ENCODE measurements at regions not wholly inside any gene's neighbourhood (a gene's known extent, or its start where the extent isn't known, plus 50 kb on each side); places are given as distances from the start of the nearest gene placed in this dataset.

DNA sequence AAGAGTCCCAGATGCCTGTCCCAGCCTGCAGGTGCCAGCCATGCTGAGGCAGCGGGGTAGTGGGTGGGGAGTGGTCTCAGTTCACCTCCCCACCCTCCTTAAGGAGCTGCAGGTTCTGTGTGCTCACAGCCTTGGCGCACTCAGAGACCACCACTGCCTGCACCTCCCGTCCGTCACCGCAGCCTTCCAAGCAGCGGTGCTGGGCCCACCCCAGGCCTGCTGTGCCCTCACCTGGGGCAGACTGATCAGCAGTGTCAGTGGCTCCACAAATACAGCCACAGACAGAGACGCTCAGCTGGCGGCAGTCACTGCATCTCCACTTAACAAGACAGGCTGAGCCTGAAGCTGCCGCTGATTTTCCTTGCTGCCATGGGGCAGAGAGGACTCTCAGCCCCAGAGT, 120.2 kb downstream of the RFLNA start:
- DNase-seq (ENCODE audit: low read depth): no peak

DNA sequence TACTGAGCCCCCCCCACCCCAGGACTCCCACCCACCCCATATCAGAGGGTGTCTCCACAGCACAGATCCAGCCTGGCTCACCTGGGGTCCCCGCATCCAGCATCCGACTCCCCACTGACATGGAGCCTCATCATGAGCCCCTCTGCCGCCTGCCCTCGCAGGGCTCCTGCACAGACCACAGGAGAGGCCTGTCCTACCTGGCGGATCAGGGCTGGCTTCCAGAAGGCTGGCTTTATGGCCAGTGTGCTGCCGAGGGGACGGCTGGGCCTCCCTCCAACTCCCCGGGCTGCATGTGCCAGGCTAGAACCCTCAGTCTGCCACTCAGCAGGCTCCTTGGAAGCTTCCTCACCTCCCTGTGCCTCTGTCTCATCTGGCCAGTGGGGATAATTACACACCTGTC, 119.0 kb downstream of the RFLNA start:
- DNase-seq (ENCODE audit: low read depth): no peak

DNA sequence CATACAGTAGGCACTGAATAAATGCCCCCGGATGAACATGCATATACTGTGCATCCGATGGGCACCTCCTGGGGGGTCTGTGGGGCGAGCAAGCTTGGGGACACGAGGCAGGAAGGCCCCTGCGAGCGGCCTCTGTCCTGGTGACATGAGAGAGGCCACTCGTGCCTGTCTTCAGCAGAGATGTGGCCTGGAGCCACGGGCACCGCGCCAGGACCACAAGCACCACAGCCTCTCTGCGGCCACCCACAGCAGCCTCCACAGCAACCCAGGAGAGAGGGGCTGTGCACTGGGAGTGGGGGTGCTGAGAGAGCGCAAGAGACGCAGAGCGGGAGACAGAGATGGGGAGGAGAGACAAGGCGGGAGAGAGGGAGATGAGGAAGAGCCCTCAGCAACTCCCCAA, 118.5 kb downstream of the RFLNA start:
- no peak for DNase-seq (ENCODE audit: low read depth)

DNA sequence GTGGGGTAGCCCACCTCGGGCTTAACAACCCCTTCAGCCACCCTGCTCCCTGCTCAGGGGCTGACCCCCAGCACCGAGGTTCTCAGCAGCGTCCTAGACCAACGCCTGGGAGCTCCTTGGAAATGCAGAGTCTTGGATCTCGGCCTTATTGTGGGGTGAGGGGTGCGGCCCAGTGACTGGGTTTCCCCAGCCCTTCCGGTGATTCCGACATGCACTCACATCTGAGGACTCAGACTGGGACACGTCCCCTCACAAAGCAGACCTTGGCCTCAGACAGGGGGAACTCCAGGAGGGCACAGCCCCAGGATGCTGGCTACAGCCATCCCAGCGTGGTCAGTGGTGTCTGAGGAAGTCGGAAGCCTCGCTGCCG, 117.7 kb downstream of the RFLNA start:
- DNase-seq (ENCODE audit: low read depth): no peak

DNA sequence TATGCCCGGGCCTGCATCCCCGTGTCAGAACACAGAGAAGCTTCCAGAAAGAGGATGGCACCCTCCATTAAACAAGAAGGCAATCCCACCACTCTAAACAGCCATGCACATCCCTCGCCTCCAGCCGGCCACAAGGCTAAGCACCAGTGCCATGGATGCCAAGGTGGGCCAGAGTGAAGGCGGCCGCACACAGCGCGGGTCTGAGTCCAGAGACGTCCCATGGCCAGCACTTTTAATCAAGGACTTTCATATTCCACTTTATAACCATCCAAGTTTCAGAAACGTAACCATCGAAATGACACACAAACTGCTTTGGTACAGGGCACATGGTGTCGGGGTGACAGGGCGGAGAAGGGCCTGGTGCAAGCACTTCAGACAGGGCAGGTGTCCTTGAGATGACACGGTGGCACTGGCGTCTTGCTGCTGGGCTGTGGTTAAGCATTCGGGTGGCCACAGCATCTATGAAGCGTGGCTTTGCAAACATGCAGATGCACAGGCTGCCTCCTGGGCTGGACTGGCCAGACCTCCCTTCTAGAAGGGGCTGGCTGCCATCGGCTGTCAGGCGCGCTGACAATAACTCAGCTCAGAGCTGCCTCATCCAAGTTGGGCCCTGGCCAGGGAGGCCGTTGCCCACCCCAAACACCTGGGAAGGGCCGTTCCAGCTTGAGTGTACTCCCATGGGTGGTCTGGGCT, 117.2 kb downstream of the RFLNA start:
- DNase-seq (ENCODE audit: low read depth): no peak

DNA sequence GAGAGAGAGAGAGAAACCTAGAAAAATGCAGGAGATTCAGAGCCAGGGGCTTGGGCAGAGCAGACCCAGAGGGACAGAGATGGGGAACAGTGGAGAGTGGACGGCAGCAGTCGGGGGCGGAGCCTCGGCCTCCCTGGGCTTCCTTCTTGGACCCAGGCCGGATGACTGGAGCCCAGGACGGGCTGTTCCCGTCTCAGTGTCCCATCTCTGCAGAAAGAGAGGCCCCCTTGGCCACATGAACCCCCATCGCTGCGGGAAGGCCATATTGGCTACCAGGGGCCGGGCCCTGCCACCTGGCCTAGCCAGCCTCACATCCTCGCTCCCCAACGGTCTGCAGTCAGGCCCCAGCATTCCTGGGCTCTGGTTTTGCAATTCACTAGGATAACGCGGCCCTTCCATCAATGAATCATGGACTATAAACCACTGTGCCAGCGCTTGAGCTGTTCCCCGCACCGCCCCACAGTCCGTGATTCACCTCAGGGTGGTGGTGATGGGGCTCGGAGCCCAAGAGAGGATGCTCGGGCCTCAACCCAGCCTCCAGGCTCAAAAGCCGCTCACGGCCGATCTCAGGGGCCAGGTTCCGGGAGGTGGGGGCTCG, 116.5 kb downstream of the RFLNA start:
- no peak for DNase-seq (ENCODE audit: low read depth)

DNA sequence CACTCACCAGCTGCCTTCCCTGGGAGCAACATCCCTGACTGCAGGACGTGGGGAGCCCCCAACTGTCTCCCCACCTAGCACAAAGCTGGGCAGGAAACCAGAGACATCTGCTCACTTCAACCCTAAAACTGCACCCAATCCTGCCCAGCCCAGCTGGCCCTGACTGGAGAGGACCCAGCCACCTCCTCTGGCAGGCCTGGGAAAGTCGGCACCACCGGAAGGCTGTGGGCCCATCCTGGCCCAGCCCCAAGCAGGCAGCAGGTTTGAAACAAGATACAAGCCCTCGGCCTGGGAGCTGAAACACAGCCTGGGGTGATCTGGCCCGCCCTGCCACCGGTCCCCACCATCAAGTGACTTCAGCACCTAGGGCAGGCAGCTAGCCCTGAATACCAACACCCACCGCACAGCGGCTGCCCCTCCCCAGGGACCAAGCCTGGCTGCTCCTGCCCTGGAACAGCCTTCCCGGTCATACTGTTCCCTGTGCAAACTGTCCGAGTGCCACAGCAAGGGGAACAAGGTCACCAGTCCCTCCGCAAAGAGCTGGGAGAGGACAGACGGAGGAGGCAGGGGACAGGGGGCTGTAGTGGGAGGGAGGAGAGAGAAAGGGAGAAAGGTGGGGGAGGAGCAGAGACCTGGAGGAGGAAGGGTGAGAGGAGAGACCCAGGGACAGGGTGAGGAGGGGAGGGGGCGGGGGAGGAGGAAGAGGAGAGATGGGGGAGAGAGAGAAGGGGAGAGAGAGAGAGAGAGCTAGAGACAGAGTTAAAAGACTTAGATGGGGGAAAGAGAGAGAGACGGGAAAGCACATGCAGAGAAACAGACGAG, 115.7 kb downstream of the RFLNA start:
- no peak for DNase-seq (ENCODE audit: low read depth)

DNA sequence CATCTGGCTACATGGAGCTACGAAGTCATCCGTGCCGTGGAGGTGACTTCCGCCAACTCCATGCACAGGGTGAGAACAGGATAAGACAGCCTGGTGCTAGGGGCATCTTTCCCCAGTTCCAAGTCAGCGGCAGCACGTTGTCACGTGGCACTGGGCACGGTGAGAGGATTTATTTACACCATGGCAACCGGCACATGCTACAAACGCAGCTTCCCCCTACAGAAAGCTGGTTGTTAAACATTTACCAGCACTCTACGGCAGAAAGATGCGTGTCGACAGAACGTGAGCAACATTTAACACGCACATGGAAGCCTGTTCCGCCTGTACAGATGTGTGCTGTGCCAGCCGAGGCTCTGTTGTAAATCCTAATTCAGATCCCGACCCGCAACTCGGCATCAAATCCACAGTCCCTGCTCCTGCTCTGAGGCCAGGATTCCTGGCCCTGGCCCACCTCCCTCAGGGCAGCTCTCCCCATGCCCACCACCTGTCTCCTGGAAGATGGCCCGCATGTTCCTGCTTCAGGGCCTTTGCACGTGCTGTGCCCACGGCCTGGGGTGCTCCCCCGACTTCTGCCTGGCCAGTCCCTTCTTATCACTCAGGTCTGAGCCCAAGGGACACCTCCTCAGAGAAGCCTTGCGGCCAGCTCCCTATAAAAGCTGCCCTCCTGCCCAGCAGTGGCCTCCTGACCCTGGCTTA, 114.1 kb downstream of the RFLNA start:
- DNase-seq (ENCODE audit: low read depth): no peak

DNA sequence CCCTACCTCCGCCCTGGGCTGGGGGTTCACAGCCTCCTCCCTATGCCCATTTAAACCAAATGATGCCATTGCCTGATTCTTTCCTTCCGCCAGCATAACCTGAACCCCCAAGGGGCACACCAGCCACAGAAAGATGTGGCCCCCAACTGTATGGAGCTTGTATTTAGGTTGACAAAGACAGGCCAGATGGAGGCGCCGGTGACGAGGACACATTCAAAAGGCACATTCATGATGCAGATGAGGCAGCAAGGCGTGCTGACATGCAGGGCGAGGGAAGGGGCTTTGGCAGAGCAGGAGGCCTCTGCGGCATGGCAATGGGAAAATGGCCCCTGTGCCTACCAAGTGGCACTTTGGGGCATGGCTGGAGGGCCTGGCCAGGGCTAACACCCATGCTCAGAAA, 112.2 kb downstream of the RFLNA start:
- no peak for DNase-seq (ENCODE audit: low read depth)

DNA sequence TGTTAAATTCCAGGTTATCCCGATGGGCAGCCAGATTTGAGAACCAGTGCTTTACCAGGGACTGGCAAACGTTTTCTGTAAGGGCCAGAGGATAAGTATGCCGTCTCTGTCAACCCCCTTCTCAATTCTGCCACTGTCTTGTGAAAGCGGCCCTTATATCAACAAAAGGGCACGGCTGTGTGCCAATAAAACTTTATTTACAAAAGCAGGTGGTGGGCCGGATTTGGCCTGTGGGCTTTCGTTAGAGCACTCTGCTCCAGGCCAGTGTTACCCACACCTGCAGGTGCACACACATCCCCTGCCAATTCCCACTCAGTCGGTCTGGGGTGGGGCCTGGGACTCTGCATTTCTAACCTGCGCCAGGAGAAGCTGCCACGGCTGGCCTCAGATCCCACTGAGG, 111.2 kb downstream of the RFLNA start:
- DNase-seq (ENCODE audit: low read depth): no peak

DNA sequence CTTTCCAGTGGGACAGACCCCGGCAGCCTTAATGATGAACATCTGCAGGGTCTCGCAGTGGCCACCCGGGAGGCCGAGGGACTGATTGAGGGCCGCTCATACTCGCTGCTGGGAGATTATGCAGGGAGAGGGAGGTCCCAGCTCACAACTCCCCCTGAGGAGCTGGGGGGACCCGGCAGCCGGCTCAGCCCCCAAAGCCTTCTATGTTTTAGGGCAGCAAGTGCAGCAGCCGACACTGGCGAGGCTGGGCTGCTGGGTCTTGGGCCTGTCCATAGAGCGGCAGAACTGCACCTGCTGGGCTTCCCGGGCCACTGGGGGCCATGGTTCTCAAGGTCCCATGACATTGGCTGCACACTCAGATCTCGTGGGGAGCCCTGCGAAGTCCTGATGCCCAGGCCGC, 110.7 kb downstream of the RFLNA start:
- no peak for DNase-seq (ENCODE audit: low read depth)

DNA sequence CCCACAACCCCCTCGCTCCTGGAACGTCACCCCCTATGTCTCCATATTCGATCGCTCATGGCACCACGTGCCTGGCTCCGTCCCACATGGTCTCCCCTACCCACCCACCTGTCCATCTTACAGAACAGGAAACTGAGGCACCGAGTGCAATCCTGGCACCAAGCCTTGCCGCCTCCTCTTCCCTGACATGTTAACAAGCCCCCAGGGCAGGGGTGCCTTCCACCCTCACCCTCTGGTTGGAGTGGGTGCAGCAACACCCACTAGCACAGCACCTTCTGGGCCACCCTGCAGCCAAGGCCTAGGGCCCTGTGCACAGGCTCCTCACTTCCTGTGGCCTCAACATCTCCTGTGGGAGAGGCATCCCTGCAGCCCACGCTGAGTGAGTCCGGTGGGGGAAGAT, 110.3 kb downstream of the RFLNA start:
- no peak for DNase-seq (ENCODE audit: low read depth)

DNA sequence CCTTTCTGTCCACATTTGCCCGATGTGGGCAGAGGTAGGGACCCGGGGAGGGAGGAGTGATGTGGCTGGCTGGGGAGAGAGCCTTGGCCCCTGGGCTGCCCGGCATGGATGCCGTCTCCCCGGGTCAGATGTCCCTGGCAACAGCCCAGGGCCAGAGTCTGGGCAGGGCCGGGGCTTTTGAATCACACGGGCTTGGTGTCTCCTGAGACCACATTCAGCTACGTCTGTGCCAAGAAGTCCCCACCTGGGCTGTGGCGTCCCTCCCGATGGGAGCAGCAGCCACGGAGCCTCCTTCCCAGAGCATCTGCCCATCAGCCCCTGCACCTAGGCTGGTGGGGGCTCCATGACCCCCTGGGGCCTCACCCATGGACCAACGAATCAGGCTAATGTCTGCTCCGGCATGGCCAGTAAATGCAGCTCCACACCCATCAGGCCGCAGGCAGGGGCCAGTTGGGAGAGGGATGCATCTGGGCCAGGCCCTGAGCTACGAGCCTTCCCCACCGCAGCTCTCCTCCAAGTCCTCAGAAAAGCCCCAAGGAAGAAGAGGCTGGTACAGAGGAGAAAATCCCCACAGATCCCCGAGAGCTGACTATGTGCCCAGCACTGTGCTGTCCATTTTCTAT, 109.4 kb downstream of the RFLNA start:
- DNase-seq (ENCODE audit: low read depth): no peak

DNA sequence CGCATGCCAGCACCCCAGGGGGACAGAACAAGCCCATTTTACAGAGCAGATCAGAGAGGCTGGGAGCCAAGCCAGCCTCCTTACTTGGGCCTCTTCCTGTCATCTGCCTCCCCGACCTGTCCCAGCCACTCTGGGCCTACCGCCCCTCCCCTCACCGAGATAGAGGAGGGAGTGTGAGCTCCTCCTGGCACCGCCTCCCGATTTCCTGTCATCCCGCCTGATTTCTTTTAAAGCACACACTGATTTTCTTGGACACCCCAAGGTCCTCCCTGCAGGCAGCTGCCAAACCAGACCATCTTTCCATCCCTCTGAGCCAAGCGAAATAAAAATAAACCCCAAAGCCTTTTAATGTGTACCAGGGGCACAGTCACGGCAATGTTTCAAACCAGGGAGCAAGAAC, 108.4 kb downstream of the RFLNA start:
- no peak for DNase-seq (ENCODE audit: low read depth)

DNA sequence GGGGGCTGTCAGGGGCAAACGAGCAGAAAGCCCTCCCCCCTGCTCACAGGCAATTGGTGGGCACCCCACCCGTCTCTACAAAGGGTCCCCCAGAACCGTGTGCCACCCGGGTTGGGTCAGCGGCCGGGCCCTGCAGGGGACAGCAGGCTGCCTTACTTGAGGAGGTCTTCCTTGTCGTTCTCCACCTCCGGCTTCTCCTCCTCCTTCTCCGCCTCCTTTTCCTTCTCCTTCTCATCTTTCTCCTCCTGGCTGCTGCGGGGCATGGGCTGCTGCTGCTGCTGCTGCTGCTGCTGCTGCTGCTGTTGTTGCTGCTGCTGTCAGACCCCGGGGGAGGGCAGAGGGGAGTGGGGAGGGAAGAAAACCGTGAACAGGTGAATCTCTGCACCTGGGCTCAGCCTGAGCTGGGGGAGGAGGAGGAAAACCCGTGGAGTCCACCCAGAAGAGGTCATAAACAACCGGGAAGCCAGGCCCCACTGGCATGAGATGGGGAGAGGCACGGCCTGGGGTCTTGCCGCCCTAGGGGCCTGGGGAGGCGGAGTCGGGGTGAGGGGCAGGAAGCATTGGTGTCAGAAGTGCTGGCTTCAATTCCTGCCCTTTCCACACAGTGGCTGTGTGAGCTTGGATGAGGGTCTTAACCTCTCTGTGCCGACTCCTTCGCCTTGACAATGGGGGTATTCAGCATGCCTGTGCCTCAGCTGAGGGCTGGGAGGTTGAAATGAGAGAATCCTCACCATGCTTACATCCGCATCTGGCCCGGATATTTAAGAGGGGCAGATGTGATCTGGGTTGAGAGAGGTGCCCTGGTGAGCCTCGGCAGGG, 107.6 kb downstream of the RFLNA start:
- no peak for DNase-seq (ENCODE audit: low read depth)

DNA sequence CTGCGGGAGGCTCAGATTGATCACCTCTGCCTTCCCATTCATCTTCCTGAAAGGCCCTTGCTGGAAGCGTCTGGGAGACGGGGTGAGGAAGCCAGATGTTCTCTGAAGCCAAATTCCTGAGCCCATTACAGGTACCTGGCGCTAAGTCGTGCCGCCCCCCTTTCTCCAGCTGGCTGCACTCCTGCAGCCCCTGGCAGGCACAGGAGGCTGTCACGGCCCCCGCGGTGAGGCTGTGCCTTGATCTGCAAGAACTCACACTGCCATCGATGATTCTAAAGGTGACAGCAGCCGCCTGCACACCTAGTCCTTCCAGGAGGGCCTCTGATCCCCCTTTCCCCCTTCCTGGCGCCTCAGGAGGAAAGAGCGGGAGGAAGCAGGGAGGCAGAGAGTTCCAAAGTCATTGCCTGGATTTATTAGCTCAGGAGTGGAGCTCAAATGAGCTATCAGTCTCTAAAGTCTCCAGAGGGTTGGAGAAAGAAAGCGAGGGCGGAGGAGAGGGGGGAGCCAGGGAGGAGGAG, 106.9 kb downstream of the RFLNA start:
- DNase-seq (ENCODE audit: low read depth): no peak

DNA sequence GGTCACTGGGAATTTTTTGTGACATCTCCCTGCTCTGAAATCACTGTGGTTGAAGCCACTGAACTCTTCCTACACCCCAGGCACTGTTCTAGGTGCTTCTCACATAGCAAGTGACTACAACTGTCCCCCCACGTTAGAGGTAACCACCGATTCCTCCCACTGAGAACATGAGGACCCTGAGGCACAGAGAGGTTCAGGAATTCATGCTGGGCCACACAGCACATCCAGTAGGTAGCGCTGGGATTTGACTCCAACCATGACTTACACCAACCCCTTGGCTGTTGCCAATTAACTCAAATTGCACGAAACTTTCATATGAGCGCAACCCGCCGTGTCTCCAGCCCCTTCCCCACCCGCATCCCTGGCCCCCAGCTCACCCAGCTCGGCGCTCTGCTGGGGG, 105.2 kb downstream of the RFLNA start:
- DNase-seq (ENCODE audit: low read depth): no peak

DNA sequence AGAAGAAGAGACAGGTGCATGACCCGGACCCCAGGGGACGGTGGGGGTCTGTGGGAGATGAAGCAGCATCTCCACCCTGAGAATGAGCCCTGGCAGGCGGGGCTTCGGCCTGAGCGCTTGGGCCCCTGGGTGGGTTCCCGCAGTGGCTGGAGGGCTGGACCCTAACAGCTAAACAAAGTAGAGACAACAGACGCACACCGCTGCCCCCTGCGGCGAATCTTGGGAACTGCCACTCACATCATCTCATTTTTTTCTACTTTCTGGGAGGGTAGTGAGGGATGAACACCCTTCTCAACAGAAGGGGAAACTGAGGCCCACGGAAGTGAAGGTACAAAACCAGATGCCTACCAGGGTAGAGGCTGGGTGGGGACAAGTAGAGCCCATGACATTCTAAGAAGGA, 104.7 kb downstream of the RFLNA start:
- DNase-seq (ENCODE audit: low read depth): no peak

DNA sequence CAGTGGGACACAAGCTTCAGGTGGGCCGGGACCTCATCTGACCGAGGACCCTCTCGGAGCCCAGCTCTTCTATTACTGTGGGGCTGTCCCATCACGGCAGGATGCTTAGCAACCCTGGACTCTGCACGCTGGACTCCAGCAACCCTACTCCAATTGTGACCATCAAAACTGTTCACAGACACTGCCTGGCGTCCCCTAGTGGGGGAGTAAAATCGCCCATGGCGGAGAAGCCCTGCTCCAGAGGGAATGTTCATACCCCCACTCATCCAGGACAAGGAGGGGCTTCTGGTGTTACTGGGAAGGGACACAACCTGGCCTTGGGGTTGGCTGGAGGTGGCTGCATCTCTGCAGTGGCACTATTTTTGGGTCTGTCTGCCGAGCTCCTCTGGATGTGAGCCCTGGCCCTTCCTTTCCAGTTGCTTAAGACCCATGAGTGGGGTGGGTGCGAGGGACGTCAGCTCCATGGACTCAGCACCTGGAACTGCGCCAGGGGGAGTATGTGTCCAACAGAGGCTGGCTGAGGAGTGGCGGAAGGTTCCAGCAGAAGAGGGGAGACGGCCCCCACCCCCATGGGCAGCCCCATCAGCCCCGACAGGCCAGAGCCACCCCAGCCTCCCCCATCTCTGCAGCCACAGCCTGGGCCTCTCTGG, 103.8 kb downstream of the RFLNA start:
- DNase-seq (ENCODE audit: low read depth): no peak

DNA sequence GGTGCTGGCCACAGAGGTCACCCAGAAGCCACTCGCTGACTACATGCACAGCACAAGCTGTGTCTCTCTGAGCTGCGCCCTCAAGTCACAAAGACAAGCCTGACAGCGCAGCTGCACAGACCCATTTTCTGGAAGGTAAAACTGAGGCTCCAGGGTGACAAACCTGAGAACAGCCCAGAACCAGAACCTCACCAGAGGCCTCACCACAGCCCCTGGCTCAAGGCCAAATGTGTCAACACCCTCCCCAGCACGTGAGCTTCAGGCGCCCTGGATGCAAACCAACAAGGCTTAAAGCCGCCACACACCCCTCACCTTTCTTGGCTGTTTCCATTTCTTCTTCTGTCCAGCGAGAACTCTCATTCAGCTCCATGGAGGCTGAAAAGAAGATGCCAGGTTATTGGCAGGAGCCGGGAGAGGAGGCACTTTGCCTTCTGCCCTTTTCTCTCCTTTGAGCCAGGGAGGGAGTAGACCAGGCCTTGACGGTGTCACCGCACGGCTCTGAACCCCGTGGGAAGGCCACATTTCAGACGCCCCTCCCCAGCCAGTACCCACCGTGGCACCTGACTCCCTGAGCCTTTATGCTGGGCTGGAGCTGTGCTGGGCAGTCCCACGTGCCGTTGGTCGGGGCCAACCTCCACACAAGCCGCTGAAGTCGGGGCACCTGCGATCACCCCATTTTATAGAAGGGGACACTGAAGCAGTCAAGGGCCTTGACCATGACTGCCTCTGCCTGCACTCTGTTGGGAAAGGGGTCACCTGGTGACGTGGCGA, 103.1 kb downstream of the RFLNA start:
- no peak for DNase-seq (ENCODE audit: low read depth)
